ENCODE measurements at regions not wholly inside any gene's neighbourhood (a gene's known extent, or its start where the extent isn't known, plus 50 kb on each side); places are given as distances from the start of the nearest gene placed in this dataset.

DNA sequence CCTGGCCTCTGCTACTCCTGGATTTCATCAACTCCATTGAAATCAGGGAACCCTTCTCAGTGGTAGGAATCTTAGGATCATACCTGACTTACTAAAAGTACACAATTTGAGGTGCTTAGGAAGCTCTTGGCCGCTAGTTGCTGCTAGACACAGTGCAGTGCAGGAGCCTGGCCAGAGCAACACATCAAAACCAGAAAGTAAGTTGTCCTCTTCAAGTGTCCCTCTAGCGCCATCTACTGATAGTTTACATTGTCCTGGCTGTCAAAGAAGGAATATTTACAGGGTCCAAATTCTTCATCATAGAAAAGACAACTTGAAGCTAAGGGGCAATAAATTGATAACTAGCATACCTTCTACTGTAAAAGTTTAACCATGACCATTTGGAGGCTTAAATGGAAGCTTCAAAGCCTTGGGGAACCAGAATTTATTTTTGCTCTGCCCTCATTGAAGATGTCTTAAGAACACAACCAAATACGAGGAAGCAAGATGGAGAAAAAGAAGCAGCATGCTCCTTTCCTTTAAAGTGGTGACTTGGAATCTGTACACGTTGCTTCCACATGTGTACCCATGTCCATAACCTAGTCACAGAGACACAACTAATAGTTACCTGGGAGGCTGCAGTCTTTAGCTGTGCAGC is 889.1 kb upstream of the GCFC2 start:
- Histone ChIP-seq H3K4me1 (ENCODE audit: control insufficient read depth, extremely low read depth, insufficient read depth, low read length) (no peaks in the 10 kb centered on the region), H3K27me3 (ENCODE audit: control insufficient read depth in 2 of 2, insufficient read depth in 2 of 2, low read length in 2 of 2) (no peaks in the 10 kb centered on the region), H3K79me2 (ENCODE audit: control insufficient read depth, insufficient read depth, low read length) (no peaks in the 10 kb centered on the region), H3K9me3 (replicated peaks; ENCODE audit: control insufficient read depth, insufficient read depth, low read length) (no peaks in the 10 kb centered on the region), H3K27ac (ENCODE audit: insufficient read depth, low read depth, low read length) (no peak overlapping the region), H2AFZ (ENCODE audit: low read depth, low read length) (no peak overlapping the region), H4K20me1 (replicated peaks; ENCODE audit: control insufficient read depth, extremely low read depth, insufficient read depth, low read length) (no peaks in the 10 kb centered on the region), H3K36me3 (ENCODE audit: control insufficient read depth in 2 of 2, extremely low read depth in 1 of 2, insufficient read depth in 2 of 2, low read length in 2 of 2) (no peaks in the 10 kb centered on the region), H3K9me1 (replicated peaks; ENCODE audit: control insufficient read depth, extremely low read depth, insufficient read depth, low read length) (no peaks in the 10 kb centered on the region), H3K9ac (replicated peaks; ENCODE audit: extremely low read depth, insufficient read depth, low read length) (no peak overlapping the region), H3K4me2 (ENCODE audit: insufficient read depth, low read length) (no peak overlapping the region), H3K4me3 (replicated peaks in 1 of 3; ENCODE audit: insufficient read depth in 1 of 3, low read depth in 1 of 3, low read length in 3 of 3) (no peak overlapping the region)
- dilution Hi-C loops (cut with MboI; ENCODE audit: extremely low pct_ligation_motif_present, low sequenced_read_pairs) = no loop called here
- DNase-seq (ENCODE audit: low read depth, low spot score) = peak; percentile 73
- BruUV-seq (replicated peaks) = no TSS peak
- intact Hi-C loops (cut with micrococcal nuclease) = loop anchor here (1.0 to 5.0 kb wide), 2 partner anchors 703 to 960 kb away; no protein-coding TSS in a partner anchor
- FAIRE-seq = peak; percentile 76
- ChIA-PET POLR2A (no interaction called here), CTCF (interaction anchor here (1.2 to 1.9 kb wide), 4 partner anchors 400 to 959 kb away, joined by 3 to 15 read pairs (median 6); no protein-coding TSS in a partner anchor)
- TF ChIP-seq GATA2 (IDR thresholded peaks at IDR 0.05; ENCODE audit: insufficient read depth, insufficient read length, low read depth, low read length) (no peak), JUN (IDR thresholded peaks at IDR 0.05; ENCODE audit: borderline replicate concordance, insufficient read depth, insufficient read length, low read depth) (no peak), POLR2AphosphoS5 (IDR thresholded peaks at IDR 0.05; ENCODE audit: insufficient read depth, low read depth, low read length) (no peak), MYC (IDR thresholded peaks at IDR 0.05; ENCODE audit: low read depth, low read length) (no peak), FOS (IDR thresholded peaks at IDR 0.05; ENCODE audit: borderline replicate concordance, insufficient read depth, low read length) (no peak)
- TF ChIP-seq, protein P1, sequence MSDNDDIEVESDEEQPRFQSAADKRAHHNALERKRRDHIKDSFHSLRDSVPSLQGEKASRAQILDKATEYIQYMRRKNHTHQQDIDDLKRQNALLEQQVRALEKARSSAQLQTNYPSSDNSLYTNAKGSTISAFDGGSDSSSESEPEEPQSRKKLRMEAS (IDR thresholded peaks at IDR 0.05; ENCODE audit: insufficient read depth, insufficient read length) = no peak
- TF ChIP-seq, protein P2, sequence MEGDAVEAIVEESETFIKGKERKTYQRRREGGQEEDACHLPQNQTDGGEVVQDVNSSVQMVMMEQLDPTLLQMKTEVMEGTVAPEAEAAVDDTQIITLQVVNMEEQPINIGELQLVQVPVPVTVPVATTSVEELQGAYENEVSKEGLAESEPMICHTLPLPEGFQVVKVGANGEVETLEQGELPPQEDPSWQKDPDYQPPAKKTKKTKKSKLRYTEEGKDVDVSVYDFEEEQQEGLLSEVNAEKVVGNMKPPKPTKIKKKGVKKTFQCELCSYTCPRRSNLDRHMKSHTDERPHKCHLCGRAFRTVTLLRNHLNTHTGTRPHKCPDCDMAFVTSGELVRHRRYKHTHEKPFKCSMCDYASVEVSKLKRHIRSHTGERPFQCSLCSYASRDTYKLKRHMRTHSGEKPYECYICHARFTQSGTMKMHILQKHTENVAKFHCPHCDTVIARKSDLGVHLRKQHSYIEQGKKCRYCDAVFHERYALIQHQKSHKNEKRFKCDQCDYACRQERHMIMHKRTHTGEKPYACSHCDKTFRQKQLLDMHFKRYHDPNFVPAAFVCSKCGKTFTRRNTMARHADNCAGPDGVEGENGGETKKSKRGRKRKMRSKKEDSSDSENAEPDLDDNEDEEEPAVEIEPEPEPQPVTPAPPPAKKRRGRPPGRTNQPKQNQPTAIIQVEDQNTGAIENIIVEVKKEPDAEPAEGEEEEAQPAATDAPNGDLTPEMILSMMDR (IDR thresholded peaks at IDR 0.05; ENCODE audit: extremely low read depth in 1 of 2, insufficient read depth in 1 of 2, low read depth in 1 of 2, low read length in 2 of 2) = peak; percentile 68 to 71

Data from endothelial cell of umbilical vein (primary cell).